ENCODE measurements at regions not wholly inside any gene's neighbourhood (a gene's known extent, or its start where the extent isn't known, plus 50 kb on each side); places are given as distances from the start of the nearest gene placed in this dataset.

GRCh38 chr4:17316566-17316965 is 195.3 kb downstream of the QDPR start:
- intact Hi-C loops (cut with DNase I; ENCODE audit: low total_unique reads): no loop called here
- Histone ChIP-seq H3K36me3 (no peaks in the 10 kb centered on the region), H3K4me1 (no peaks in the 10 kb centered on the region), H3K27ac (no peak overlapping the region), H3K9me3 (no peaks in the 10 kb centered on the region), H3K27me3 (no peaks in the 10 kb centered on the region), H3K4me3 (no peak overlapping the region)
- DNase-seq: no peak
- TF ChIP-seq CTCF (IDR thresholded peaks at IDR 0.05): no peak

- no peak for TF ChIP-seq CTCF (IDR thresholded peaks at IDR 0.05)
- H3K27me3 ChIP-seq: no peaks in the 10 kb centered on the region
- intact Hi-C loops (cut with DNase I; ENCODE audit: low total_unique reads): no loop called here
These were observed 196.4 kb downstream of the QDPR start for GRCh38 chr4:17315459-17315858.

GRCh38 chr4:17313194-17313593 is 198.7 kb downstream of the QDPR start:
- no peak overlapping the region for H3K27ac ChIP-seq
- intact Hi-C loops (cut with DNase I; ENCODE audit: low total_unique reads): no loop called here
- no peak for TF ChIP-seq CTCF (IDR thresholded peaks at IDR 0.05)
- no peaks in the 10 kb centered on the region for H3K27me3 ChIP-seq
- peaks cover 0 to 9% (median 0%) of the 10 kb centered on the region in 4 donors for H3K4me1 ChIP-seq
- H3K9me3 ChIP-seq: no peaks in the 10 kb centered on the region
- DNase-seq: no peak
- no peak overlapping the region for H3K4me3 ChIP-seq
- no peaks in the 10 kb centered on the region for H3K36me3 ChIP-seq

More at GRCh38 chr4:17315459-17315858, 196.4 kb downstream of the QDPR start:
- no peak for DNase-seq
- Histone ChIP-seq H3K27ac (no peak overlapping the region), H3K36me3 (no peaks in the 10 kb centered on the region), H3K9me3 (no peaks in the 10 kb centered on the region), H3K4me1 (no peaks in the 10 kb centered on the region), H3K4me3 (no peak overlapping the region)

GRCh38 chr4:17310269-17310652 is 201.6 kb downstream of the QDPR start:
- no peak overlapping the region for H3K4me3 ChIP-seq
- H3K27me3 ChIP-seq: no peaks in the 10 kb centered on the region
- DNase-seq: no peak
- H3K4me1 ChIP-seq: peaks cover 0 to 9% (median 0%) of the 10 kb centered on the region in 4 donors
- intact Hi-C loops (cut with DNase I; ENCODE audit: low total_unique reads): no loop called here
- H3K27ac ChIP-seq: no peak overlapping the region
- H3K36me3 ChIP-seq: no peaks in the 10 kb centered on the region
- TF ChIP-seq CTCF (IDR thresholded peaks at IDR 0.05): no peak
- peaks cover 0 to 4% (median 0%) of the 10 kb centered on the region in 3 donors for H3K9me3 ChIP-seq

- DNase-seq: no peak
- no peak overlapping the region for H3K27ac ChIP-seq
- peaks cover 0 to 4% (median 0%) of the 10 kb centered on the region in 3 donors for H3K9me3 ChIP-seq
- H3K4me3 ChIP-seq: no peak overlapping the region
- intact Hi-C loops (cut with DNase I; ENCODE audit: low total_unique reads): no loop called here
- no peak for TF ChIP-seq CTCF (IDR thresholded peaks at IDR 0.05)
- H3K27me3 ChIP-seq: no peaks in the 10 kb centered on the region
- H3K4me1 ChIP-seq: peaks cover 0 to 9% (median 0%) of the 10 kb centered on the region in 4 donors
- H3K36me3 ChIP-seq: no peaks in the 10 kb centered on the region
These were observed 202.2 kb downstream of the QDPR start for GRCh38 chr4:17309567-17310268.

Data from tibial artery (tissue), 4 donors.